Right lung (tissue), 2 donors: ENCODE measurements at regions not wholly inside any gene's neighbourhood (a gene's known extent, or its start where the extent isn't known, plus 50 kb on each side); places are given as distances from the start of the nearest gene placed in this dataset.
"Not testable (repeated sequence)": the region's sequence is repeated elsewhere in the genome, so short reads cannot be mapped to it uniquely, and the experiment has no call there.

ENCODE experiments used
- DNase-seq, 2 donors: peaks; one replicate each; pipeline ENCODE4 v3.0.0-alpha.2; 2013

- DNase-seq, result not testable (repeated sequence)
Measured at GRCh38 chr10:80859279-80859678, 321.6 kb downstream of the SH2D4B start.

GRCh38 chr10:80860719-80861118, 323.0 kb downstream of the SH2D4B start:
- DNase-seq, result no peak

- DNase-seq, result no peak
Measured at GRCh38 chr10:80861882-80862281, 324.2 kb downstream of the SH2D4B start.

- no peak for DNase-seq
Measured at GRCh38 chr10:80870282-80870681, 332.6 kb downstream of the SH2D4B start.

GRCh38 chr10:80871083-80871482, 333.4 kb downstream of the SH2D4B start:
- no peak for DNase-seq

- no peak for DNase-seq
Measured at GRCh38 chr10:80878330-80878729, 340.6 kb downstream of the SH2D4B start.

GRCh38 chr10:80890146-80890545, 352.4 kb downstream of the SH2D4B start:
- DNase-seq, result no peak

GRCh38 chr10:80893256-80893655, 355.6 kb downstream of the SH2D4B start:
- no peak for DNase-seq

GRCh38 chr10:80894311-80894791, 356.6 kb downstream of the SH2D4B start:
- DNase-seq, result no peak

GRCh38 chr10:80894797-80895467, 357.2 kb downstream of the SH2D4B start:
- DNase-seq, result no peak

GRCh38 chr10:80896076-80896475, 358.4 kb downstream of the SH2D4B start:
- no peak for DNase-seq

- no peak for DNase-seq
Measured at GRCh38 chr10:80896959-80897358, 359.3 kb downstream of the SH2D4B start.

- DNase-seq, result no peak
Measured at GRCh38 chr10:80900661-80901060, 363.0 kb downstream of the SH2D4B start.

GRCh38 chr10:80908611-80909010, 370.9 kb downstream of the SH2D4B start:
- no peak for DNase-seq

GRCh38 chr10:80909254-80909653, 371.6 kb downstream of the SH2D4B start:
- no peak for DNase-seq

- DNase-seq, result no peak
Measured at GRCh38 chr10:80917636-80918035, 379.9 kb downstream of the SH2D4B start.

- DNase-seq, result no peak
Measured at GRCh38 chr10:80921032-80921431, 383.3 kb downstream of the SH2D4B start.

- DNase-seq, result peak; percentile 15 to 37
Measured at GRCh38 chr10:80924063-80924952, 386.6 kb downstream of the SH2D4B start.

GRCh38 chr10:80927419-80928078, 389.8 kb downstream of the SH2D4B start:
- DNase-seq, result no peak

- DNase-seq, result no peak
Measured at GRCh38 chr10:80938903-80939302, 401.2 kb downstream of the SH2D4B start.

GRCh38 chr10:80945264-80945880, 407.7 kb downstream of the SH2D4B start:
- DNase-seq, result peak; percentile 9 to 14

GRCh38 chr10:80946073-80946472, 408.4 kb downstream of the SH2D4B start:
- DNase-seq, result no peak
